Liver (tissue), 8 donors: ENCODE measurements at regions not wholly inside any gene's neighbourhood (a gene's known extent, or its start where the extent isn't known, plus 50 kb on each side); places are given as distances from the start of the nearest gene placed in this dataset.

Source experiments
- DNase-seq: peaks from one replicate; pipeline ENCODE4 v3.0.0-alpha.2; 2017; ENCODE audit warnings: low spot score
- H3K27ac ChIP-seq, 2 donors: one replicate each; pipeline ENCODE4 v1.7.0; 2013; ENCODE audit warnings: inconsistent platforms in 2 of 2, low read length in 2 of 2, control low read depth in 1 of 2, low read depth in 1 of 2, mild to moderate bottlenecking in 1 of 2
- H3K27me3 ChIP-seq, 4 donors: one replicate each; pipeline versions ENCODE4 v1.6.1 to v1.7.0; 2013; ENCODE audit warnings: low read length in 3 of 4, inconsistent platforms in 1 of 4, mild to moderate bottlenecking in 1 of 4, moderate library complexity in 1 of 4; ENCODE audit not compliant: control insufficient read depth in 4 of 4, insufficient read depth in 4 of 4
- H3K36me3 ChIP-seq, 4 donors: one replicate each; pipeline versions ENCODE4 v1.6.1 to v1.7.0; 2013; ENCODE audit warnings: low read length in 3 of 4, mild to moderate bottlenecking in 3 of 4, low read depth in 1 of 4, moderate library complexity in 1 of 4; ENCODE audit not compliant: control insufficient read depth in 4 of 4, insufficient read depth in 3 of 4
- H3K4me1 ChIP-seq, 4 donors: one replicate each; pipeline versions ENCODE4 v1.6.1 to v1.7.0; 2013; ENCODE audit warnings: low read length in 3 of 4, mild to moderate bottlenecking in 3 of 4, moderate library complexity in 1 of 4; ENCODE audit not compliant: control insufficient read depth in 4 of 4, insufficient read depth in 4 of 4
- H3K4me3 ChIP-seq, 3 donors: one replicate each; pipeline versions ENCODE4 v1.6.1 to v1.7.0; 2013; ENCODE audit warnings: low read length in 3 of 3, control low read depth in 1 of 3, low read depth in 1 of 3, mild to moderate bottlenecking in 1 of 3
- H3K9ac ChIP-seq, 2 donors: one replicate each; pipeline ENCODE4 v1.7.0; 2013; ENCODE audit warnings: low read length in 2 of 2, mild to moderate bottlenecking in 2 of 2, moderate library complexity in 2 of 2, control low read depth in 1 of 2, low read depth in 1 of 2
- H3K9me3 ChIP-seq, 4 donors: one replicate each; pipeline versions ENCODE4 v1.6.1 to v1.7.0; 2013; ENCODE audit warnings: low read length in 3 of 4; ENCODE audit not compliant: control insufficient read depth in 4 of 4
- EGR1 ChIP-seq, 2 donors: IDR thresholded peaks; 2 replicates each; pipeline ENCODE4 v1.6.1; 2016 to 2018; ENCODE audit warnings: antibody characterized with exemption in 2 of 2, low read depth in 2 of 2
- FOXA1 ChIP-seq: IDR thresholded peaks from 2 replicates; pipeline ENCODE4 v1.6.1; 2016; ENCODE audit warnings: antibody characterized with exemption
- FOXA2 ChIP-seq: IDR thresholded peaks from 2 replicates; pipeline ENCODE4 v1.6.1; 2016; ENCODE audit warnings: antibody characterized with exemption
- GABPA ChIP-seq, 2 donors: IDR thresholded peaks in 1 of 2; conservative IDR thresholded peaks in 1 of 2; 2 replicates each; pipeline ENCODE4 v1.6.1; 2016; ENCODE audit warnings: antibody characterized with exemption in 2 of 2, mild to moderate bottlenecking in 1 of 2, moderate library complexity in 1 of 2
- HNF4A ChIP-seq, 2 donors: conservative IDR thresholded peaks; 2 replicates each; pipeline ENCODE4 v1.6.1; 2016; ENCODE audit warnings: antibody characterized with exemption in 2 of 2, mild to moderate bottlenecking in 2 of 2
- HNF4G ChIP-seq: IDR thresholded peaks from 2 replicates; pipeline ENCODE4 v1.6.1; 2016; ENCODE audit warnings: antibody characterized with exemption
- JUND ChIP-seq, 2 donors: IDR thresholded peaks; 2 replicates each; pipeline ENCODE4 v1.6.1; 2016; ENCODE audit warnings: antibody characterized with exemption in 2 of 2
- NR2F2 ChIP-seq: IDR thresholded peaks from 2 replicates; pipeline ENCODE4 v1.6.1; 2016; ENCODE audit warnings: antibody characterized with exemption
- RAD21 ChIP-seq, 2 donors: IDR thresholded peaks; 2 replicates each; pipeline ENCODE4 v1.6.1; 2016; ENCODE audit warnings: antibody characterized with exemption in 2 of 2, mild to moderate bottlenecking in 2 of 2
- RXRA ChIP-seq, 2 donors: IDR thresholded peaks; 2 replicates each; pipeline ENCODE4 v1.6.1; 2017 to 2018; ENCODE audit warnings: antibody characterized with exemption in 2 of 2, mild to moderate bottlenecking in 1 of 2
- SP1 ChIP-seq: IDR thresholded peaks from 2 replicates; pipeline ENCODE4 v1.6.1; 2018; ENCODE audit warnings: antibody characterized with exemption, mild to moderate bottlenecking
- TAF1 ChIP-seq: conservative IDR thresholded peaks from 2 replicates; pipeline ENCODE4 v1.6.1; 2016; ENCODE audit warnings: antibody characterized with exemption, mild to moderate bottlenecking
- YY1 ChIP-seq: IDR thresholded peaks from 2 replicates; pipeline ENCODE4 v1.6.1; 2016; ENCODE audit warnings: antibody characterized with exemption, mild to moderate bottlenecking
- WGBS: extraction: QIAGEN DNeasy Blood & Tissue Kit; methylation state at CpG from one replicate; pipeline ENCODE4 v1.1.7; 2013; 5-methylcytosine and 5-hydroxymethylcytosine counted together
- TF ChIP-seq, protein P1 (sequence below): IDR thresholded peaks from 2 replicates; pipeline ENCODE4 v1.6.1; 2016; ENCODE audit warnings: antibody characterized with exemption
- TF ChIP-seq, protein P2 (sequence below): fragments of 150-350 bp; IDR thresholded peaks from 2 replicates; pipeline ENCODE4 v1.5.1; 2017; ENCODE audit warnings: improper control_type of control experiment, low read depth, low read length; ENCODE audit not compliant: missing input control
- TF ChIP-seq, protein P3 (sequence below): IDR thresholded peaks from 2 replicates; pipeline ENCODE4 v1.6.1; 2016; ENCODE audit warnings: antibody characterized with exemption
- TF ChIP-seq, protein P4 (sequence below): IDR thresholded peaks from 2 replicates; pipeline ENCODE4 v1.6.1; 2016; ENCODE audit warnings: antibody characterized with exemption
- donor health status: healthy.
- donor health status: healthy.
- donor health status: healthy.
- donor health status: healthy.
- donor health status: healthy.

DNA sequence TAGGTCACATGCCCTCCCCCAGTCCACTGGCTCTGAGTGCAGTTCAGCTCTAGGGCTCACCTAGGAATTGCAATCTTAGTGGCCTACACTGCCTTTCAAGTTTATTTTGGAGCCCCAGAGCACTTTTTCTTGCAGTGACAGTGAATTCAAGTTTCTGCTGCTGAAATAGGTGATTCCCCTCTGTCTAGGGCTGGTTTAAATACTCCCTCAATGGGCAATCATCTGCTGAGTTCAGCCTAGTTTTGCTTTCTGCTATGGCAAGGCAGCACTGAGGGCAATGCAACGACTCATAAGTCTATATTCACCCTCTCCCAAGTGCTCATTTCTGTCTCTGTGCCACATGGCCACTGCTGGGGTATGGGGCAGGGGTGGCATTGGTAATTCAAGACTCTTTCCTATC, 472.6 kb upstream of the RGS18 start:
- no peak for DNase-seq
- no peaks in the 10 kb centered on the region for H3K27me3 ChIP-seq
- WGBS, result 43% methylated on average over 1 of the region's 1 CpG

DNA sequence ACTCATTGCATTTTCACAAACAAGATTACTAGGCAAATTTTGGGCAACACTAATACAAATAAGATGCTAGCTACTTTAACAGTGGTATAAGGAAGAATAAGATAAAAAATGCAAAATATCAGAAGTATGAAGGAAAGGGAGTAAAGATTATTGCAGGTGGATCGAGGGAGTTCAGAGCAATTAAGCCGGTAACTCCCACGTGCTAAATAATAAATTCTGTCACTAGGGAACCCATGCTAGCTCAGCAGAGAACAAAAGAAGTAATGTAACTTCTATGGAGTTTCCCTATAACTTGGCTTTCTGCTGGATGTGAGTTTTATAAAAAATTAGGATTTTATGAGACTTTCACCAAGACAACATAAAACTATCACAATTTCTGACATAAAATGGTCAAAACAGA, 470.5 kb upstream of the RGS18 start:
- peaks cover 0 to 2% (median under 1%) of the 10 kb centered on the region in 4 donors for H3K9me3 ChIP-seq
- DNase-seq, result no peak
- 61% methylated on average over 3 of the region's 3 CpGs for WGBS
- no peaks in the 10 kb centered on the region for H3K36me3 ChIP-seq
- no peak for TF ChIP-seq JUND (IDR thresholded peaks at IDR 0.05)
- no peak for TF ChIP-seq GABPA (IDR thresholded peaks at IDR 0.05 in 1 of 2, conservative IDR thresholded peaks at IDR 0.05 in 1 of 2)
- TF ChIP-seq FOXA1, result no peak
- no peak for TF ChIP-seq NR2F2
- H3K27me3 ChIP-seq, result no peaks in the 10 kb centered on the region
- no peak overlapping the region for H3K27ac ChIP-seq
- no peak overlapping the region for H3K9ac ChIP-seq
- no peaks in the 10 kb centered on the region for H3K4me1 ChIP-seq
- no peak overlapping the region for H3K4me3 ChIP-seq

More for the DNA sequence above, 472.6 kb upstream of the RGS18 start:
- no peaks in the 10 kb centered on the region for H3K4me1 ChIP-seq
- no peak overlapping the region for H3K4me3 ChIP-seq
- TF ChIP-seq FOXA2 (no peak), HNF4G (no peak), HNF4A (conservative IDR thresholded peaks at IDR 0.05) (no peak), FOXA1 (no peak), EGR1 (IDR thresholded peaks at IDR 0.05; ENCODE audit: low read depth in 2 of 2) (no peak), TAF1 (no peak), SP1 (no peak), RAD21 (IDR thresholded peaks at IDR 0.05) (no peak), NR2F2 (no peak), JUND (IDR thresholded peaks at IDR 0.05) (no peak), RXRA (IDR thresholded peaks at IDR 0.05) (no peak)
- TF ChIP-seq, protein P1, sequence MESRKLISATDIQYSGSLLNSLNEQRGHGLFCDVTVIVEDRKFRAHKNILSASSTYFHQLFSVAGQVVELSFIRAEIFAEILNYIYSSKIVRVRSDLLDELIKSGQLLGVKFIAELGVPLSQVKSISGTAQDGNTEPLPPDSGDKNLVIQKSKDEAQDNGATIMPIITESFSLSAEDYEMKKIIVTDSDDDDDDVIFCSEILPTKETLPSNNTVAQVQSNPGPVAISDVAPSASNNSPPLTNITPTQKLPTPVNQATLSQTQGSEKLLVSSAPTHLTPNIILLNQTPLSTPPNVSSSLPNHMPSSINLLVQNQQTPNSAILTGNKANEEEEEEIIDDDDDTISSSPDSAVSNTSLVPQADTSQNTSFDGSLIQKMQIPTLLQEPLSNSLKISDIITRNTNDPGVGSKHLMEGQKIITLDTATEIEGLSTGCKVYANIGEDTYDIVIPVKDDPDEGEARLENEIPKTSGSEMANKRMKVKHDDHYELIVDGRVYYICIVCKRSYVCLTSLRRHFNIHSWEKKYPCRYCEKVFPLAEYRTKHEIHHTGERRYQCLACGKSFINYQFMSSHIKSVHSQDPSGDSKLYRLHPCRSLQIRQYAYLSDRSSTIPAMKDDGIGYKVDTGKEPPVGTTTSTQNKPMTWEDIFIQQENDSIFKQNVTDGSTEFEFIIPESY, result no peak
- TF ChIP-seq, protein P2, sequence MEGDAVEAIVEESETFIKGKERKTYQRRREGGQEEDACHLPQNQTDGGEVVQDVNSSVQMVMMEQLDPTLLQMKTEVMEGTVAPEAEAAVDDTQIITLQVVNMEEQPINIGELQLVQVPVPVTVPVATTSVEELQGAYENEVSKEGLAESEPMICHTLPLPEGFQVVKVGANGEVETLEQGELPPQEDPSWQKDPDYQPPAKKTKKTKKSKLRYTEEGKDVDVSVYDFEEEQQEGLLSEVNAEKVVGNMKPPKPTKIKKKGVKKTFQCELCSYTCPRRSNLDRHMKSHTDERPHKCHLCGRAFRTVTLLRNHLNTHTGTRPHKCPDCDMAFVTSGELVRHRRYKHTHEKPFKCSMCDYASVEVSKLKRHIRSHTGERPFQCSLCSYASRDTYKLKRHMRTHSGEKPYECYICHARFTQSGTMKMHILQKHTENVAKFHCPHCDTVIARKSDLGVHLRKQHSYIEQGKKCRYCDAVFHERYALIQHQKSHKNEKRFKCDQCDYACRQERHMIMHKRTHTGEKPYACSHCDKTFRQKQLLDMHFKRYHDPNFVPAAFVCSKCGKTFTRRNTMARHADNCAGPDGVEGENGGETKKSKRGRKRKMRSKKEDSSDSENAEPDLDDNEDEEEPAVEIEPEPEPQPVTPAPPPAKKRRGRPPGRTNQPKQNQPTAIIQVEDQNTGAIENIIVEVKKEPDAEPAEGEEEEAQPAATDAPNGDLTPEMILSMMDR, result no peak
- TF ChIP-seq, protein P3, sequence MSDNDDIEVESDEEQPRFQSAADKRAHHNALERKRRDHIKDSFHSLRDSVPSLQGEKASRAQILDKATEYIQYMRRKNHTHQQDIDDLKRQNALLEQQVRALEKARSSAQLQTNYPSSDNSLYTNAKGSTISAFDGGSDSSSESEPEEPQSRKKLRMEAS, result no peak
- no peaks in the 10 kb centered on the region for H3K36me3 ChIP-seq
- no peaks in the 10 kb centered on the region for H3K9me3 ChIP-seq
- no peak overlapping the region for H3K27ac ChIP-seq
- H3K9ac ChIP-seq, result no peak overlapping the region

DNA sequence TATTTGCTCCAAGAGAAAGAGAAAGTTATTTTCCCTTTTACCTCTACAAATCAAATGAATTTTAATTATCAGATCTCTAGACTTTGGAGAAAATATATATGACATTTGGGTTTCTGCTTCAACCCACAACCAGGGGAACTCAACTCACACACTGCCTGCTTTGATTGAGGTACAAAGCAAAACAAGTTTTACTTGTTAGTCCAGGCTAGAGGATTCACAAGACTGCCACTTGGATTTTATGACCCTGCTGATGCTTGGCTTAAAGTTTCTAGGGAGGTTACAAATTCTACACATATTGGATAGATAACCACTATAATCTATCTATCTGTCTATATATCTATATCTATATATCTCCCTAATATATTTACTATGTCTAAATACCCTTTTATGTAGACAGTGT, 467.3 kb upstream of the RGS18 start:
- H3K9ac ChIP-seq, result no peak overlapping the region
- H3K4me1 ChIP-seq, result no peaks in the 10 kb centered on the region
- TF ChIP-seq, protein P4, sequence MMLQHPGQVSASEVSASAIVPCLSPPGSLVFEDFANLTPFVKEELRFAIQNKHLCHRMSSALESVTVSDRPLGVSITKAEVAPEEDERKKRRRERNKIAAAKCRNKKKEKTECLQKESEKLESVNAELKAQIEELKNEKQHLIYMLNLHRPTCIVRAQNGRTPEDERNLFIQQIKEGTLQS, result no peak
- no peak for TF ChIP-seq HNF4A (conservative IDR thresholded peaks at IDR 0.05)
- no peak for TF ChIP-seq NR2F2
- no peak for TF ChIP-seq EGR1 (IDR thresholded peaks at IDR 0.05; ENCODE audit: low read depth in 2 of 2)
- TF ChIP-seq HNF4G, result no peak
- no peak for TF ChIP-seq RXRA (IDR thresholded peaks at IDR 0.05)
- TF ChIP-seq, protein P3, result no peak
- TF ChIP-seq FOXA2, result no peak
- no peak for TF ChIP-seq FOXA1
- no peak for TF ChIP-seq JUND (IDR thresholded peaks at IDR 0.05)
- TF ChIP-seq YY1, result no peak
- TF ChIP-seq, protein P2, result no peak
- no peak for TF ChIP-seq SP1
- no peak for TF ChIP-seq RAD21 (IDR thresholded peaks at IDR 0.05)
- no peak for TF ChIP-seq TAF1
- TF ChIP-seq, protein P1, result no peak
- no peak for TF ChIP-seq GABPA (IDR thresholded peaks at IDR 0.05 in 1 of 2, conservative IDR thresholded peaks at IDR 0.05 in 1 of 2)

More for the DNA sequence above, 467.3 kb upstream of the RGS18 start:
- no peak for DNase-seq
- Histone ChIP-seq H3K27me3 (no peaks in the 10 kb centered on the region), H3K4me3 (no peak overlapping the region), H3K9me3 (peaks cover 0 to 2% (median under 1%) of the 10 kb centered on the region in 4 donors), H3K27ac (no peak overlapping the region), H3K36me3 (no peaks in the 10 kb centered on the region)
